ENCODE measurements at regions not wholly inside any gene's neighbourhood (a gene's known extent, or its start where the extent isn't known, plus 50 kb on each side); places are given as distances from the start of the nearest gene placed in this dataset.
A peak's percentile ranks its signal among the peaks of the same experiment; 100 is the strongest.

- Mint-ChIP-seq H3K4me3 (no peak overlapping the region), H3K27ac (no peak overlapping the region), H3K9me3 (peaks cover 9% of the 10 kb centered on the region), H3K36me3 (ENCODE audit: low read depth) (no peaks in the 10 kb centered on the region), H3K4me1 (no peaks in the 10 kb centered on the region), H3K27me3 (peaks cover 4% of the 10 kb centered on the region)
- no peak for ATAC-seq (replicated peaks)
Measured at GRCh38 chr5:35341189-35341588, 110.9 kb upstream of the PRLR start.

- Mint-ChIP-seq H3K27ac (no peak overlapping the region), H3K36me3 (ENCODE audit: low read depth) (no peaks in the 10 kb centered on the region), H3K4me1 (no peaks in the 10 kb centered on the region), H3K4me3 (no peak overlapping the region), H3K27me3 (peaks cover 4% of the 10 kb centered on the region), H3K9me3 (peaks cover 9% of the 10 kb centered on the region)
- no peak for ATAC-seq (replicated peaks)
Measured at GRCh38 chr5:35339616-35340100, 109.4 kb upstream of the PRLR start.

GRCh38 chr5:35339006-35339405 is 108.7 kb upstream of the PRLR start:
- Mint-ChIP-seq H3K9me3 (peaks cover 9% of the 10 kb centered on the region), H3K27me3 (peaks cover 4% of the 10 kb centered on the region)
- no peak for ATAC-seq (replicated peaks)

DNA sequence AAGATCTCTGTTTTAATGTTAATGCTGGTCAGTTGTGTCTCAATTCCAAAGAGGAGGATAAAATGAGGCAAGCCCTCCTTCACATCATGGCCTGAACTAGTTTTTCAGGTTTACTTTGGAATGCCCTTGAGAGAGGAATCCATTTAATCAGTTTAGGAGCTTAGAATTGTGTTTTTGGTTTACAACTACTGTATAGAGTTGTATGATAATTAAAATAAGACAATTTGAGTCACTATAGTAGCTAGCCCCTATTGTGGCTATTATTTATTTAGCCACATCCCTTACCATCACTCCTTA is 107.8 kb upstream of the PRLR start:
- Mint-ChIP-seq H3K27me3 (peaks cover 4% of the 10 kb centered on the region), H3K36me3 (ENCODE audit: low read depth) (no peaks in the 10 kb centered on the region), H3K4me3 (no peak overlapping the region), H3K27ac (no peak overlapping the region), H3K4me1 (no peaks in the 10 kb centered on the region), H3K9me3 (peaks cover 4% of the 10 kb centered on the region)
- ATAC-seq (replicated peaks) = no peak

More at GRCh38 chr5:35339006-35339405, 108.7 kb upstream of the PRLR start:
- Mint-ChIP-seq H3K4me1 (no peaks in the 10 kb centered on the region), H3K36me3 (ENCODE audit: low read depth) (no peaks in the 10 kb centered on the region), H3K27ac (no peak overlapping the region), H3K4me3 (no peak overlapping the region)

GRCh38 chr5:35337340-35338156 is 107.3 kb upstream of the PRLR start:
- no peak for ATAC-seq (replicated peaks)
- no peak overlapping the region for H3K27ac Mint-ChIP-seq
- peaks cover 3% of the 10 kb centered on the region for H3K9me3 Mint-ChIP-seq
- peaks cover 4% of the 10 kb centered on the region for H3K27me3 Mint-ChIP-seq
- no peaks in the 10 kb centered on the region for H3K36me3 Mint-ChIP-seq (ENCODE audit: low read depth)
- H3K4me3 Mint-ChIP-seq = no peak overlapping the region
- no peaks in the 10 kb centered on the region for H3K4me1 Mint-ChIP-seq

DNA sequence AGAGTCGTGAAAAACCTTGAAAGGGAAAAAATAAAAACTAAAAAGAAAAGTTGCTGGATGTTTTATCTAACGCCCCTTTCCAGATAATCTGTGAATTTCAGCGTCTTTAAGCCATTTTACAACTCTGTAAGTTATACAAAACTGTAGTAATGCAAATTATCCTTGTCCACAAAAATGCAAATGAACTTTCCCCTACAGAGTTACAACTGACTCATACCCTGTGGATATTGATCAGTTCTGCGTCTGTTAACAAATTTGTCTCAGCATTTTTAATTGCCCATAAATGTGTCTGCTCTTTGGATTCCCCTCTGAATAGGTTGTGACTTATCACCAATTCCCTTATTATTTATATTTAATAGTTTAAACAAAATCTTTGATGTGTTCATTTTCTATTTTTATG is 105.9 kb upstream of the PRLR start:
- Mint-ChIP-seq H3K27ac (no peak overlapping the region), H3K36me3 (ENCODE audit: low read depth) (no peaks in the 10 kb centered on the region), H3K4me1 (no peaks in the 10 kb centered on the region), H3K9me3 (peaks cover 3% of the 10 kb centered on the region), H3K4me3 (no peak overlapping the region), H3K27me3 (peaks cover 4% of the 10 kb centered on the region)
- ATAC-seq (replicated peaks) = no peak

DNA sequence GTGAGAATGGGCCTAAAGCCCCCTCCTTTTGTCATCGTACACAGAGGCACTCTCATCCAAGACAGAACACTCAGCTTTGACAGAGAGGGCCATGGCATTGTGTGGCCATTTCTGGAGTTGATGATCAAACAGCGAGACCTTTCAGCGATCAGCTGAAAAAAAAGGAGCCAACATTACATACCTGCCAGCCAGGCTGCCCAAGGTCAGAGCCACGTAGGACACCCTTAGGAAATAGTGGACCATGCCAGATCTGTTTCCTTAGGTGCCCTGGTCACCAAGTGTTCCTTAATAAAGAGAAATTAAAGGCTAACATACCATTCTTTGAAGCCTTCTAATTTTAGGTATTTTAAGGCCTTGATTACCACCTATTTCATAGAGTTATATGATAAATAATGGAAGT is 105.5 kb upstream of the PRLR start:
- Mint-ChIP-seq H3K9me3 (peaks cover 3% of the 10 kb centered on the region), H3K4me1 (no peaks in the 10 kb centered on the region), H3K36me3 (ENCODE audit: low read depth) (no peaks in the 10 kb centered on the region), H3K27me3 (peaks cover 4% of the 10 kb centered on the region), H3K4me3 (no peak overlapping the region), H3K27ac (no peak overlapping the region)
- no peak for ATAC-seq (replicated peaks)

DNA sequence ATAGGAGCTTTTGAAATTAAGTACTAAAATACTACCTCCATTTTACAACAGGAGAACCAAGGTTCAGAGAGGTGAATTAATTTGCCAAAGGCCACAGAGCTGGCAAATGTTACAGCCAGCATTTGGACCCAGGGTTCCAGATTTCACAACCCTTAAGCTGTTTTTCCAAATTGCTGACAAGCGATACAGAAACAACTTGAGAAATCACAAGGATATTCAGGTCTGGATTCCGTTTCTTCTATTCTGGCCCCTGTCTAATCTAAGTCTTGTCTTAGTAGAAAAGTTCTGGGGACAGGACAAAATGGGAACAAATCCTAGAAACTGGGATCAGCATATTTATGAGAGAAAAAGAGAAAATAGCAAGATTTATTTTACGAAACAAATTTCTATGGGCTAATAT is 103.1 kb upstream of the PRLR start:
- no peak overlapping the region for H3K27ac Mint-ChIP-seq
- no peaks in the 10 kb centered on the region for H3K36me3 Mint-ChIP-seq (ENCODE audit: low read depth)
- no peak for ATAC-seq (replicated peaks)
- H3K4me1 Mint-ChIP-seq = no peaks in the 10 kb centered on the region
- H3K9me3 Mint-ChIP-seq = peaks cover 2% of the 10 kb centered on the region
- no peak overlapping the region for H3K4me3 Mint-ChIP-seq
- no peaks in the 10 kb centered on the region for H3K27me3 Mint-ChIP-seq

DNA sequence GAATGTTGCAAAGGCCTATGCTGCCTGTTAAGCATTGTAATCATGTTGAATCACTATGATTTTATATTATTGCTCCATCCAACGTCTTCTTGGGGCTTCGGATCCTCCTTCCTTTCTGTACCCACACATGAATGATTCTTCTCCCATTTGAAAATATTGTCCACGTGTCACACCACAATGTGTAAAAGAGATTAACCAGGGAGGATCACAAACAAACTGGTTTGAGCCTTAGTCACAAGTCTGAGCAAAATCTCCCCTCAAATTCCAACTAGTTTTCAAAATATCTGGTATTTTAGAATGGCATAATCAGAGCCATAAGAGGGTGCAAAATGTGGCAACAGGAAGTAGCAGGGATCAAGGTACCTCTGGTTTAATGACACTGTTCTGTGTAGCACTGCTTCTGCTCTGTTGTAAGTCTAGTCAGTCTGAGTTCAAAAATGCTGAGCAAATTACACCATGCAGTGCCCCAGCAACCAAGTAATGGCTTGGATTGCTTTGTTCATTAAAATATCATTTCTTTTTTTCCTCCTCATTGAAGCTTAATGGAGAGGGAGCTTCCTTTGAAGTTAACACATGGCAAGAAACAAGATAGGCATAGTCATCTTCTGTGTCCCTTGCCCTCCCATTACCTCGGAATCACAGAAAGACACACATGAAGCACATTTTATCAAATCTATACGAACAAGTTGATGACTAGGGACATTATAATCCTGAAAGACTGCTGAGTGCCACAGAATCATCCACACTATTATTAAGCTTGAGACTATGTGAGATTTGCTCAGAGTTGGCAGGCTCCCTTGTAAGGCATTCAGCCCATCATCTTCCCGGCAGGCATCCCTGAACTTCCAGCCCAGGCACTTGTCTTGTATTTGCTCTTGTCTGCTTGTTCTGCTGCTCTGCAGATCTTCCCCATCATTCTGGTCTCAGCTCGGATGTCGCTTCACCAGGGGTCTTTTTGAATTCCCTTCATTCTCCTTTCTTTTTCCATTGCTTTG is 102.0 kb upstream of the PRLR start:
- Mint-ChIP-seq H3K9me3 (no peaks in the 10 kb centered on the region), H3K36me3 (ENCODE audit: low read depth) (no peaks in the 10 kb centered on the region), H3K4me1 (no peaks in the 10 kb centered on the region), H3K4me3 (no peak overlapping the region), H3K27me3 (no peaks in the 10 kb centered on the region), H3K27ac (no peak overlapping the region)
- no peak for ATAC-seq (replicated peaks)

- peaks cover 11% of the 10 kb centered on the region for H3K27me3 Mint-ChIP-seq
- no peak overlapping the region for H3K27ac Mint-ChIP-seq
- H3K4me3 Mint-ChIP-seq = no peak overlapping the region
- no peak for ATAC-seq (replicated peaks)
- H3K4me1 Mint-ChIP-seq = no peaks in the 10 kb centered on the region
- H3K9me3 Mint-ChIP-seq = no peaks in the 10 kb centered on the region
- H3K36me3 Mint-ChIP-seq (ENCODE audit: low read depth) = no peaks in the 10 kb centered on the region
Measured at GRCh38 chr5:35325836-35326235, 95.5 kb upstream of the PRLR start.

- no peaks in the 10 kb centered on the region for H3K36me3 Mint-ChIP-seq (ENCODE audit: low read depth)
- H3K4me1 Mint-ChIP-seq = no peaks in the 10 kb centered on the region
- H3K4me3 Mint-ChIP-seq = no peak overlapping the region
- peaks cover 11% of the 10 kb centered on the region for H3K27me3 Mint-ChIP-seq
- no peak for ATAC-seq (replicated peaks)
- H3K9me3 Mint-ChIP-seq = no peaks in the 10 kb centered on the region
- no peak overlapping the region for H3K27ac Mint-ChIP-seq
Measured at GRCh38 chr5:35324679-35325078, 94.4 kb upstream of the PRLR start.

- H3K4me1 Mint-ChIP-seq = no peaks in the 10 kb centered on the region
- H3K9me3 Mint-ChIP-seq = no peaks in the 10 kb centered on the region
- no peaks in the 10 kb centered on the region for H3K36me3 Mint-ChIP-seq (ENCODE audit: low read depth)
- H3K27ac Mint-ChIP-seq = no peak overlapping the region
- H3K4me3 Mint-ChIP-seq = no peak overlapping the region
- no peak for ATAC-seq (replicated peaks)
- H3K27me3 Mint-ChIP-seq = peaks cover 11% of the 10 kb centered on the region
Measured at GRCh38 chr5:35324201-35324600, 93.9 kb upstream of the PRLR start.

GRCh38 chr5:35320029-35320428 is 89.7 kb upstream of the PRLR start:
- no peaks in the 10 kb centered on the region for H3K4me1 Mint-ChIP-seq
- H3K9me3 Mint-ChIP-seq = no peaks in the 10 kb centered on the region
- peak overlapping the region; percentile 47 for H3K27ac Mint-ChIP-seq
- peak; percentile 51 for ATAC-seq (replicated peaks)
- peak overlapping the region; percentile 30 for H3K4me3 Mint-ChIP-seq
- no peaks in the 10 kb centered on the region for H3K36me3 Mint-ChIP-seq (ENCODE audit: low read depth)
- H3K27me3 Mint-ChIP-seq = peaks cover 15% of the 10 kb centered on the region

- Mint-ChIP-seq H3K27ac (peak overlapping the region; percentile 47), H3K4me3 (peak overlapping the region; percentile 30), H3K36me3 (ENCODE audit: low read depth) (no peaks in the 10 kb centered on the region), H3K27me3 (peaks cover 15% of the 10 kb centered on the region), H3K4me1 (no peaks in the 10 kb centered on the region), H3K9me3 (no peaks in the 10 kb centered on the region)
- peak; percentile 88 for ATAC-seq (replicated peaks)
Measured at GRCh38 chr5:35319333-35320002, 89.2 kb upstream of the PRLR start.
